ENCODE measurements at regions not wholly inside any gene's neighbourhood (a gene's known extent, or its start where the extent isn't known, plus 50 kb on each side); places are given as distances from the start of the nearest gene placed in this dataset.
A peak's percentile ranks its signal among the peaks of the same experiment; 100 is the strongest.

GRCh38 chrY:7462657-7463056 is 551.1 kb upstream of the AMELY start:
- Histone ChIP-seq H3K27me3 (ENCODE audit: insufficient read depth, poor library complexity, severe bottlenecking) (no peaks in the 10 kb centered on the region), H3K36me3 (ENCODE audit: low read depth) (no peaks in the 10 kb centered on the region), H3K4me1 (ENCODE audit: insufficient read depth, poor library complexity, severe bottlenecking) (peaks cover 53% of the 10 kb centered on the region), H3K4me3 (ENCODE audit: severe bottlenecking) (no peak overlapping the region), H3K9me3 (ENCODE audit: severe bottlenecking) (no peaks in the 10 kb centered on the region), H3K27ac (ENCODE audit: poor library complexity, severe bottlenecking) (peak overlapping the region; percentile 98)
- no peak for TF ChIP-seq CTCF (IDR thresholded peaks at IDR 0.05; ENCODE audit: poor library complexity, severe bottlenecking)
- DNase-seq (ENCODE audit: low spot score), result no peak
- ATAC-seq (ENCODE audit: low read depth), result no peak

GRCh38 chrY:7461873-7462525 is 550.4 kb upstream of the AMELY start:
- Histone ChIP-seq H3K4me1 (ENCODE audit: insufficient read depth, poor library complexity, severe bottlenecking) (peaks cover 56% of the 10 kb centered on the region), H3K36me3 (ENCODE audit: low read depth) (no peaks in the 10 kb centered on the region), H3K27ac (ENCODE audit: poor library complexity, severe bottlenecking) (peak overlapping the region; percentile 98), H3K27me3 (ENCODE audit: insufficient read depth, poor library complexity, severe bottlenecking) (no peaks in the 10 kb centered on the region), H3K4me3 (ENCODE audit: severe bottlenecking) (no peak overlapping the region), H3K9me3 (ENCODE audit: severe bottlenecking) (no peaks in the 10 kb centered on the region)
- DNase-seq (ENCODE audit: low spot score), result no peak
- ATAC-seq (ENCODE audit: low read depth), result peak; percentile 57
- no peak for TF ChIP-seq CTCF (IDR thresholded peaks at IDR 0.05; ENCODE audit: poor library complexity, severe bottlenecking)

- H3K36me3 ChIP-seq (ENCODE audit: low read depth), result no peaks in the 10 kb centered on the region
- peaks cover 60% of the 10 kb centered on the region for H3K4me1 ChIP-seq (ENCODE audit: insufficient read depth, poor library complexity, severe bottlenecking)
- ATAC-seq (ENCODE audit: low read depth) (no peak), DNase-seq (ENCODE audit: low spot score) (no peak)
- H3K4me3 ChIP-seq (ENCODE audit: severe bottlenecking), result no peak overlapping the region
- TF ChIP-seq CTCF (IDR thresholded peaks at IDR 0.05; ENCODE audit: poor library complexity, severe bottlenecking), result no peak
- H3K27me3 ChIP-seq (ENCODE audit: insufficient read depth, poor library complexity, severe bottlenecking), result no peaks in the 10 kb centered on the region
- H3K9me3 ChIP-seq (ENCODE audit: severe bottlenecking), result no peaks in the 10 kb centered on the region
- peak overlapping the region; percentile 98 for H3K27ac ChIP-seq (ENCODE audit: poor library complexity, severe bottlenecking)
Measured at GRCh38 chrY:7459802-7460201, 548.2 kb upstream of the AMELY start.

GRCh38 chrY:7458301-7459078 is 546.9 kb upstream of the AMELY start:
- Histone ChIP-seq H3K9me3 (ENCODE audit: severe bottlenecking) (no peaks in the 10 kb centered on the region), H3K4me1 (ENCODE audit: insufficient read depth, poor library complexity, severe bottlenecking) (peaks cover 58% of the 10 kb centered on the region), H3K4me3 (ENCODE audit: severe bottlenecking) (no peak overlapping the region), H3K27me3 (ENCODE audit: insufficient read depth, poor library complexity, severe bottlenecking) (no peaks in the 10 kb centered on the region), H3K27ac (ENCODE audit: poor library complexity, severe bottlenecking) (peak overlapping the region; percentile 98), H3K36me3 (ENCODE audit: low read depth) (no peaks in the 10 kb centered on the region)
- peak; percentile 26; the same call in 2 of the 3 replicates for ATAC-seq (ENCODE audit: low read depth)
- DNase-seq (ENCODE audit: low spot score), result no peak
- TF ChIP-seq CTCF (IDR thresholded peaks at IDR 0.05; ENCODE audit: poor library complexity, severe bottlenecking), result no peak

Data from RWPE2 (cell line).